Stimulated activated CD4-positive, alpha-beta T cell treated with anti-CD3 and anti-CD28 coated beads, TNF-alpha, amount 100 ng/mL, for 48 hours (primary cell): ENCODE measurements at regions not wholly inside any gene's neighbourhood (a gene's known extent, or its start where the extent isn't known, plus 50 kb on each side); places are given as distances from the start of the nearest gene placed in this dataset.
"Not testable (repeated sequence)": the region's sequence is repeated elsewhere in the genome, so short reads cannot be mapped to it uniquely, and the experiment has no call there.

Experiments
- DNase-seq, 3 donors: peaks; one replicate each; pipeline ENCODE4 v3.0.0-alpha.2; 2020; ENCODE audit warnings: low read depth in 3 of 3

DNA sequence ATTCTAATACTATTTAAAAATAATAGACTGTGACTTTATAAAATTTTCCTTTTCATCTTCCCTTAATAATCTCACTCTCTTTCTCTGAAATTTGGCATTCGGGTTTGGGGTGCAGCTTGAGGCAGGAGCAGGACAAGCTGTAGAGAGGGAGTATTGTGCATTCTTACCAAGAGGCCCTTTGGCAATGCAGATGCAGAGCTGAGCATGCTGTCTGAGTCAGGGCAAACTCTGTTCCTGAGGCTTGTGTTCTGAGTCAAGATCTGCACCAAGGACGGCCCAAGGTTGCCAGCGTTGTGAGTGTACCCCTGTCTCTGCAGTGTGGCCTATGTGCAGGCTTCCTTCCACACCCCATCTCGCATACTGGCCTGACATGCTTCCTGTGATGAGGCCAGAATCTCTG lies 343.8 kb upstream of the FRG2C start:
- DNase-seq = no peak

DNA sequence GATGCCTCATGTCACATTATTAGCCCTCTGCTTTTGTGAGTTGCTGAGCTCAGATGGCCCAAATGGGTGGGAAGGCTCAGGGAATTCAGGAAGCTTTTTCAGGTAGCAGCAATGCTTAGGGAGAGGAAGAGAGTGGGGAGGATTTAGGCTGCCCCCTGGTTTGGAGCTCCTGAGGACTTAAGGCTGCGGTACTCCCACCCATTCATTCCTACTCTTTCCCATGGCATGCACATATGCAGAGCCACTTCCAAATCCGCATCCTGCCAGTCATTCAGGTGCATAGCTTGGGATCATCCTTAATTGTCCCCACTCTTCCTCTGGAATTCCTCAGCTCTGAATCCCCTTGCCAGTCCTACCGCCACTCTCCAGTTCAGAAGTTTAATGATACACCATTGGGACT lies 343.1 kb upstream of the FRG2C start:
- DNase-seq = no peak

- DNase-seq = not testable (repeated sequence)
Measured at GRCh38 chr3:75323936-75324335, 340.2 kb upstream of the FRG2C start.

DNA sequence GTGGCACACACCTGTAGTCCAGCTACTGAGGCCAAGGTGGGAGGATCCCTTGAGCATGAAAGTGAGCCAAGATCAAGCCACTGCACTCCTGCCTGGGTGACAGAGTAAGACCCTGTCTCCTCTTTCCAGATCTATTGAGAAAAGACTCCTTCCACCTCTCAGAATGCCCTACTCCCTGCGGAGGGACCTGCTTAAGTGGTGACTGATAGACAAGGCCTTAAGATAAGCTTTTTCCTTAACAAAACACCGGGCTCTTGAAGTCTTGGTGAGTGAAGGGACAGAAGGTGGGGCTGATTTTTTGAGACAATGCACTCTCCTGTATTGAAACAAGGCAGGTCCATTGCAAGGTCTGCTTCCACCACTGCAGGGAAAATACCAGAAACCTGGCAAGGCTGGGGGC lies 338.4 kb upstream of the FRG2C start:
- no peak for DNase-seq

DNA sequence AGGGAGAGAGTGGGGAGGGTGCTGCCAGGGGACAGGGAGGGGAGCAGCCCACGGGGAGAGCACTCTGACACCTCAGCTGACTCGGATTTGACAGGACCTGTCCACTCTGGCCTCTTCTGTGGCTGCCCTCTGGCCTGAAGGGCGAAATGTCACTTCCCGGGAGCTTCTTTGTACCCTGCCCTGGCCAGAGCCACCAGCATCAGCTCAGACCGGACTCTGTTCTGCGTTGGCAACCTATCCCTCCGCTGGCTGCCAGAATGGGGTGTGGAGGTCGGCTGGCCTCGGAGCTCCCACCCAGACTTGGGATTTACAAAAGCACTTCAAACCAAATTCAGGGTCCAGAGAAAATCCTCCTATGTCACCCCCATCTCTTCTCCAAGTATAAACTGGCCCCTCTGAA lies 336.7 kb upstream of the FRG2C start:
- DNase-seq = no peak

- DNase-seq = no peak
Measured at GRCh38 chr3:75329476-75330097, 334.5 kb upstream of the FRG2C start.

DNA sequence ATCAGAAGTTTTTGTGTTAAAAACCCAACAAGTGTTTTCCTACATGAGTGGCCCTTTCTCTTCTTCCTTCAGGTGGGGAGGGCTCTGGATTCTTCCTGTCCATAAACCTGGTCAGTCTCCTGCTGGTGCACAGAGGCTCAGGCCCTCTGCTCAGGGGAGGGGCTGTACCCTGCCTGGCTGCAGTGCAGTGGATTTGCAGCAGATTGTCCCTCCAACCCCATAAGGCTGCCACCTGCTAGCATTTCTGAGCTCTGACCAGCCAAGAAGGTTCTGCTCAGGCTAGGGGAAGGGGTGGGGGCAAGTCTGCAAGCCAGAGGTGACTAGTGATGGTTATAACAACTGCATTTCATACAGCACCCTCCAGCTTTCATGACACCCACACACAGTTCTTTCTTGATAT lies 333.7 kb upstream of the FRG2C start:
- DNase-seq = not testable (repeated sequence)

DNA sequence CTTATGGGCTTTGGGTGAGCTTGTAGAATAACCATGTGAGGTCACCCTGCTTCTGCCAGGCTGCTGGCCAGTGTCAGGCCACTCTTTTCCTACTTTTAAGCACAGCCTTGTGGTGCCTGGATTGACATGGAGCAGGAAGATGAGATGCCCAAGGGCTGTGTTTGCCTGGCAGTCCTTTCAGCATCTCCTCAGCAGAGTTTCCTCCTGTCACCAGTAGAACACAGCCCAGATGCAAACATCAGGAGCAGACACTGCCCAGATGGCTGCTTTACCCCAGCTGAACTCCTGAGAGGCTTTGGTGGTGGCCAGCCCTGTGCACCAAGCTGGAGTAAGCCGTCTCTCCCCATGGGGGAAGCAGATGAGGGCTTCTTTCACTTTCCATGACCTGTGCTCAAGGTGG lies 332.0 kb upstream of the FRG2C start:
- DNase-seq = not testable (repeated sequence)

GRCh38 chr3:75332794-75333193 lies 331.3 kb upstream of the FRG2C start:
- no peak for DNase-seq

DNA sequence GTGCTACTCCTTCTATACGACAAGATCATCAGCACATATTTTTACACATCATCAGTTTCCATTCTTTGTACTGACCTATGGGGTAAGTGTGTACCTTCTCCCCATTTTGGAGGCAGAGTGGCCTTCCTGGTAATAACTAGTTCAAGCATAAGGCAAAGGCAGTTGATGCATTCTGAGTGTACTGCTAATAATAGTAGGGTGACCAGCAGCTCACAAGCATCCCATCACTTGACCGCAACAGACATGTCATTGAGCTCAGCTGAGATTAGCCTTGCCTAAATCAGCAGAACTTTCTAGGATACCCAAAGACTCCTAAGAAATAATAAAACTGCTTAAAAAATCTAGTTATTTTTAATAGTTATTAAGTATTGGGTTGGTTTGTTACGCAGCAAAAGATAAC lies 329.8 kb upstream of the FRG2C start:
- DNase-seq = no peak

DNA sequence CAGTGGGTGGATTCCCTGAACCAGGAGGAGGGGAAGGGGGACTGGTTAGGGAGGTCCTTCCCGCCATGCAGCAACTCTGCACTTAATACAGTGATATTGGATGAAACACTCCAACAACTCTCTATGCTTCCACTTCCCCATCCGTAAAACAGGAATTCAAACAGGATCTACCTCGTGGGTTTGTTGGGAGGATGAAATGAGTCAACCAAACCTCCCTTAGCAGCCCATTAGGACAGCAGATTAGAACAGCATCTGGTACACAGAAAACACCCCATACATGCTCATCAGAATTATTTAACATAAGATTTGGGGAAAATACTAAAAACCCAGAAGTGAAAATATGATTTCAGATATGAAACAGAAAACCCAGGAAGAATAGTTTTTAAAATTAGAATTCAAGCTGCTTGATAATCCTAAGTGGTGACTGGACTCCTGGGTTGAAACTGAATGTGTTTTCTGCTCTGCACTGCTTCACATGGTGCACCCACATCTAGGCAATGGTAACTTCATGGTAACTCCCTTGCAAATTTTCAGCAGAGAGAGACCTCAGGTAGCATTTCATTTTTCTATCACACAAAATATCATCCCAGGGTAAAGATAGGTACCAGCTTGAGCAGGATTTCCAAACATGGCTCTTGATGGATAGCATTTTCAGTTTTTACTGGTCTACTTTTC lies 326.8 kb upstream of the FRG2C start:
- DNase-seq = no peak

- DNase-seq = no peak
Measured at GRCh38 chr3:75338342-75338741, 325.8 kb upstream of the FRG2C start.

GRCh38 chr3:75341324-75342067 lies 322.6 kb upstream of the FRG2C start:
- DNase-seq = no peak

DNA sequence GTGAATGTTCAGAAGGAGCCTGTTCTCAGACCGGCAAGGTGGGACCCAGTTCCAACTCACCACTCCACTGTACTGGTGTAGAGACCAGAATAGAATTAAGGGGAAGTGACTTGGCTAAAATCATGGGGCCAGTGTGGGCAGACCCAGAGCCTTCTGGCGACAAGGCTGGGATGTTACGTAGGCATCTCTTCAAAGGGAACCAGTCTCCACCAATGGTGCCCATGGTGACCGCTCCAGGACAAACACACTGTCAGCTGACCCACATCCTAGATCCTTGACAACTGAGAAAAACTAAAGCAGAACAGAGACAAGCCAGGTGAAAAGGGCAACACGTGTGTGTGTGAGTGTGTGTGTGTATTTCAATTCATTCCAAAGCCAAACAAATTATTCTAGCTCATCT lies 321.7 kb upstream of the FRG2C start:
- no peak for DNase-seq

GRCh38 chr3:75350536-75350935 lies 313.6 kb upstream of the FRG2C start:
- not testable (repeated sequence) for DNase-seq

- peak; percentile 3 to 29 (median 29) for DNase-seq
Measured at GRCh38 chr3:75362086-75362784, 301.9 kb upstream of the FRG2C start.

DNA sequence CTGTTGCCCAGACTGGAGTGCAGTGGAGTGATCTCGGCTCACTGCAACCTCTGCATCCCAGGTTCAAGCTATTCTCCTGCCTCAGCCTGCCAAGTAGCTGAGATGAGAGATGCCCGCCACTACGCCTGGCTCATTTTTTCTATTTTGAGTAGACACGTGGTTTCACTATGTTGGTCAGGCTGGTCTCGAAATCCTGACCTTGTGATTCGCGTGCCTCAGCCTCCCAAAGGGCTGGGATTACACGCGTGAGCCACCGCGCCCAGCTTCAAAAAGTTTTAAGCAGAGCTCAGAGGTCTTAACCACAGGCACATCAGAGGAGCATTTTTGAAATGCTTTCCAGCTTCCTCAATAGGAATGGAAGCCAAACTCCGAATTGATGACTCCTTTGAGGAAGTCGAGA lies 291.2 kb upstream of the FRG2C start:
- DNase-seq = not testable (repeated sequence)

DNA sequence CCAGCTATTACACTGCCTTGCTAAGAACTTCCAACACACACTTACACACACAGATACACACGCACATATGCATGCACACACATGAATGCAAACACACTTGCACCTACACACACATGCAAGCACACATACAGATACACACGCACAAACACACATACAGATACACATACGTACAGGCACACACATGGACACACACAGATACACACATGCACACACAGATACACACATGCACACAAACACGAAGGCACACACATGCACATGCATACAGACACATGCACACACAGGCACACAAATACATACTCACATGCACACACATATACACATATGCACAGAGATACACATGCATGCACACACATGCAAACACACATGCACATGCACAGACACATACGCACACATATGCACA lies 284.3 kb upstream of the FRG2C start:
- DNase-seq = not testable (repeated sequence)

DNA sequence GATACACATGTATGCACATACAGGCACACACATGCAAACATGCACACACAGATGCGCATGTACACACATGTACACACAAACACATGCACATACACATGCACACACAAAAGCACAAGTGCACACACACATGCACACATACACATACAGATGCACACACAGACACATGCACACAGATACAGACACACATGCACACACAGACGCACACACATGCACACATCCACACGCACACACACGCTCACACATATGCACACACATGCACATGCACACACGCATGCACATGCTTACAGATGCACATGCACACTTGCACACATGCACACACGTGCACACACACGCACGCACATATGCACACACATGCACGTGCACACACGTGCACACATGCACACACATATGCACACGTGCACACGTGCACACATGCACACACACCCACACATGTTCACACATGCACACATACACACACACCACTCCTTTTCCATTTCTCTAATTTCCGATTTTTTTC lies 283.8 kb upstream of the FRG2C start:
- DNase-seq = no peak

- DNase-seq = not testable (repeated sequence)
Measured at GRCh38 chr3:75384016-75384415, 280.1 kb upstream of the FRG2C start.

- not testable (repeated sequence) for DNase-seq
Measured at GRCh38 chr3:75388486-75389124, 275.5 kb upstream of the FRG2C start.

DNA sequence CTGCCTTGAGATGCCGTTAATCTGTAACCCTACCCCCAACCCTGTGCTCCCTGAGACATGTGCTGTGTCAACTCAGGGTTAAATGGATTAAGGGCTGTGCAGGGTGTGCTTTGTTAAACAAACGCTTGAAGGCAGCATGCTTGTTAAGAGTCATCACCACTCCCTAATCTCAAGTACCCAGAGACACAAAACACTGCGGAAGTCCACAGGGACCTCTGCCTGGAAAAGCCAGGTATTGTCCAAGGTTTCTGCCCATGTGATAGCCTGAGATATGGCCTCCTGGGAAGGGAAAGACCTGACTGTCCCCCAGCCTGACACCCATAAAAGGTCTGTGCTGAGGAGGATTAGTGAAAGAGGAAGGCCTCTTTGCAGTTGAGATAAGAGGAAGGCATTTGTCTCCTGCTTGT lies 270.8 kb upstream of the FRG2C start:
- DNase-seq = not testable (repeated sequence)
